ENCODE measurements at regions not wholly inside any gene's neighbourhood (a gene's known extent, or its start where the extent isn't known, plus 50 kb on each side); places are given as distances from the start of the nearest gene placed in this dataset.
"Not testable (repeated sequence)": the region's sequence is repeated elsewhere in the genome, so short reads cannot be mapped to it uniquely, and the experiment has no call there.

DNA sequence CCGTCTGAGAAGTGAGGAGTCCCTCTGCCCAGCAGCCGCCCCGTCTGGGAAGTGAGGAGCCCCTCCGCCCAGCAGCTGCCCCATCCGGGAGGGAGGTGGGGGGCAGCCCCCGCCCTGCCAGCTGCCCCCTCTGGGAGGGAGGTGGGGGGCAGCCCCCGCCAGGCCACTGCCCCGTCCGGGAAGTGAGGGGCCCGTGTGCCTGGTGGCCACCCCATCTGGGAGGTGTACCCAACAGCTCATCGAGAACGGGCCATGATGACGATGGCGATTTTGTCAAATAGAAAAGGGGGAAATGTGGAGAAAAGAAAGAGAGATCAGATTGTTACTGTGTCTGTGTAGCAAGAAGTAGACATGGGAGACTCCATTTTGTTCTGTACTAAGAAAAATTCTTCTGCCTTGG is 208.8 kb downstream of the KDM5D start:
- not testable (repeated sequence) for ATAC-seq

DNA sequence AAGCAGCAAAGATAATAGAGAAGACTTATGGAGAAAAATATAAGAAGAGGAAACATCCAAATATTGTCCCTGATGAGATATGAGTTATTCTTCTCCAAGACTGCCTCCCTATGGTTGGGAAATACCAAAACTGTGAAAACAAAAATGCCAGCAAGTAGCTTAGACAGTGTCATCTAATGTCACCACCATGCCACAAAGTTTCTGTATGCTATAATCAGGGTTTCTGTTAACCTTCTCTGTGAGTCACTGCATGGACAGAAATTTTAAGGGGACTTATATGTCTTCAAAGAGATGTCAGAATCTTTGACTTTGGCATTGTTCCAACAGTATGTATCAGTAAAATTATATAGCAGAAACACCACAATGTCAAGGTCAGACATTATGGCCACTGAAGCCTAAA is 222.6 kb downstream of the KDM5D start:
- no peak for ATAC-seq

DNA sequence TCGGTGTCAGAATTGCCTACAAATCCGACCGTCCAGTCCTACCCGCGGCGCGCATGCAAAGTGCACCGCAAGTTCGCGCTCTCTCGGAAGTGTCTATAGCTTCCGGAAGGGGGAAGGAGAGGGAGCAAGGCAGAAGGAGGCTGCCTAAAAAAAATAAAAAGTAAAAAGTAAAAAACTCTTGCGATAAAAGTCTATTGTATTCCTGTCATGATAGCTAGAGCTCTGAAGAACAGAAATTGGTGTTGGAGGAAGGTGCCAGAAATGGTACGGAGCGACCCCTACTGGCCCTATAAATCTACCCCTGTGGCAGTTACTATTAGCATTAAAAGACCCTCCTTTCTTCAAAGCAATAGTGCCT is 241.5 kb downstream of the KDM5D start:
- no peak for ATAC-seq

DNA sequence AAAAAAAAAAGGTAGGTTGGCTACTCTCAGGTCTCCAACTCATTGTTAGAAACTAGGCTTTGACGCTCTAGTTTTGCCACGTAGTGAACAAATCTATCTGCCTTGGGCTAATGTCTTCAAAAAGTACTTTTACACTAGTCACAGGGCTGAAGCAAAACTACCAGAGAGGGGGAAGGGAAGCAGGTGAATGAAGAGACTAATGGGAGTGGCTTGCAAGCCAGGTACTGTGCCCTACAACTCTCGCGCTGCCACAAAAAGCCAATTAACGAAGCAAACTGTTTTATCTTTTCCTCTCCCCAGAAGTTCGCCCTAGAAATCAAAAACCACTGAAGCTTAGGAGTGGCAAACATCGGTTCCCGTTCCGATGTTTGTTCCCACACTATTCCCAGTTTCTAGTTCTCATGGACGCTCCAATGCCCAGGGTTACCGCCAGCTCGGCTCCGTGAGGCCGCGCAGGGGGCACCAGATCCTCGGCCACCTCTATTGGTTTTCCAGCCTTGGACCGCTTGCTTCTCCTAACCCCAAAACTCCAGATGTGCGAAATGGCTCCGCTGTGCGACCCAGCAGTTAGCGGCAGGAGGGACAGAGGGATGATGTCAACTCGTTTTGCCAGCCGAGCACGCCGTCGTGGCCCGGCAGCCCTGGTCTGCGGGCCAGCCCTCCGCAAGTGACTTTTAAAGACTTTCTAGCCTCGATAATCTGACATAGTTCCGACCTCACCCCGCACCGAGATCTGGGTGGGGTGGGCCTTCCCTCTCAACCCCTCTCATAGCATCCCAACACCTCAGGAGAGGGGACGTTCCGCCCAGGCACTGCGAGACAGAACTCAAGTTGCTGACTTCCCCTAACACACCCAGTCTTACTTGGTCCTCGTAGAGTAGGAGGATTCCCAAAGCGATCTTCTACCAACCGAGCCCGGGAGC is 242.1 kb downstream of the KDM5D start:
- no peak for ATAC-seq

DNA sequence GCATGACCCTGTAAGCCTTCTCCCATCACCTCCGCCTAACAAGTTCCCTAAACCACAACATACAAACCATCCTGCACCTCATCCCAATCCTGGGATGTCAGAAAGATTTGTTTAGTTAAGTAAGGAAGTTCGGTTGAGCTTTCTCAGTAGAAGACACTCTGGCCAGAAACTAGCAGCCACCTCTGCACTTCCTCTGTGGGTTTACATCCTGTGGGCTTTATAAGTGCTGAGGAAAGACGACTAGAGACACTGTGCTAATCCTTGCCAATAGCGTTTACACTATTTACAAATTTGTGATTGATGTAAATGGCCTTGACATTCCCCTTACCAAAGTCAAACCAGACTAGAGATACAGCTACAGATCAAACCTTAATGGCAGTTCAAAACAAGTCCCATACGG is 246.0 kb downstream of the KDM5D start:
- ATAC-seq: no peak

DNA sequence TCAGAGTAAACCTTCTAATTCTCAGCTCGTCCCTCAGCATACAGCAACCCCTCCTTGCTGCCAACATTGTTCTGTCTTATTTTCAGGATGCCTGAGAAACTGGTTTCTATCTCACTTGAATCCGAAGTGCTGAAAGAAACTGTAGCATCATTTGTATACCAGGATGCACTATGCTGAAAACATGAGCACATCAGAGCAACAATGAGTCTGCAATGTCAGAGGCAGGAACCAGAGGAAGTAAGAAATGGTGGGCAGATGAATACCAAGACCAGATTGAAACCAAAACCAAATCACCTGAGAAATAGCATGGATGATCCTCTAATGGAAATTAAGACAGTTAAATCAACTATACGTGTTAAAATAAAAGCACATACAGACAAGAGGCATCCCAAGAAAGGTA is 257.0 kb downstream of the KDM5D start:
- ATAC-seq: no peak

DNA sequence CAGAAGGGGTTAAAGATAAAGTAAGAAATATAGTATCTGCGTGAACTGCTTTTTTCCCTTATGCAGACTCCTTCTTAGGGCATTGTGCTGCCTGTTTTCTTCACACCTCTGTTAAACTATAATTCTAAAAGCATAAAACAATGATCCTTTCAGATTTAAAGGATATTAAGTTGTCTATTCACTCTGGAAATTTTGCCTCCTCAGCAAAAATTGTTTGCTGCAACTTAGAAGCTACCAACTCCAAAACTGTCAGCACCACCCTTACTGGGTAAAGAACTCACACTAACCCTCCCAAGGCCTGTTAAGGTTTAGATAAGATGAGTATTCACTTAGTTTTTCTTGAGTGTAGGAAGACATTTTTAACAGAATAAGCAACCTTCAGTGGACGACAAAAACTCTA is 259.5 kb downstream of the KDM5D start:
- no peak for ATAC-seq

DNA sequence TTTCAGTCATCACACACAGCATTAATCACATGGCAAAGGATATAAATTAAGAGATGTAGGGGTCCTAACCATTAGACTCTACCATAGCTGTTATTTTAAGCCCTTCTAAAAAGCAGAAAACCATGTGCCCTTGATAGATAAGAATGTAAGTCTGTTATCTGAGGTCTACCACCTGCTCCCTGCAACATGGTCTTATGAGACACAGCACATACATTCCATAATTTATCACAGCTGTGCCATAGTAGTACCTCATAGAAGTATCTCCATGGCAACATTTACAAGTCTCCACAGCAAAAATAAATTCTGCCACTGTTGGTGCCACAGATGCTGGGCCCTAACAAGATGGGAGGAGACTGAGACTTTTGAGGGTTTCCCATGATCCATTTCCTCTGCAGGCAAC is 265.4 kb downstream of the KDM5D start:
- no peak for ATAC-seq

DNA sequence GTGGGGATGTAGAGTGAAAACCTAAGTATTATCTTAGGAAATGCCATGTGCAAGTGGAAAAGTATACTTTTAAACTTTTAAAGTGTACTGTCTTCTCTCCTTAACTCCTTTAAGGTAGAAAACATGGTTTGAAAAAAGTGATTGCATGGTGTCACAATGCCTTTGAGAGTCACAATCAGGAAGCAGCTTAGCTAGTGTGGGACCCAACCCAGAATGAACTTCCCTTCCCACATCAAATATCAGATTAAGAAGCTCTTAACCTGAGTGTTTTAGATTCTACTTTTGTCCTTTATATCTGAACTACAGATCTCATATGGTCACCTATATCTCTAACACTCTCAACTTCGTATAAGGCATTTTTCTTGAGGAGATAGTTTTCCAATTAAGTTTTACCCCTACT is 266.6 kb downstream of the KDM5D start:
- ATAC-seq: no peak

DNA sequence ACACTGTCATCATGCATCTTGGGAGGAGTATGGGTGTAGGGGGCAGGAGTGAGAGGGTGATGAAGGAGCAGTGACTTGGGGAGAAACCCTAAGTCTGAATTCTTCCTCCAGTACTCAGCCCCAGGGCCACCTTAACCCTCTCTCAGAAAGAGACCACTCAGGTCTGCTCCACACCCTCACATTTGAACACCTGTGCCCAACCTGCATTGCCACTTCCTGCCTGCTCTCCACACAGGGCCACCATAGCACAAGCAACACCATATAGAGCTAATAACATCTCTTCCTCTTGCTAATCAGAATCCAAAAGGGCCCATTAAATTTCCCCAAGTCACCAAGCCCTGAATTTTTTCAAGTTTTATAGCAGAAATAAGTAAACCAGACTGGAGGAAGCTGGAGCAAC is 278.7 kb downstream of the KDM5D start:
- no peak for ATAC-seq

DNA sequence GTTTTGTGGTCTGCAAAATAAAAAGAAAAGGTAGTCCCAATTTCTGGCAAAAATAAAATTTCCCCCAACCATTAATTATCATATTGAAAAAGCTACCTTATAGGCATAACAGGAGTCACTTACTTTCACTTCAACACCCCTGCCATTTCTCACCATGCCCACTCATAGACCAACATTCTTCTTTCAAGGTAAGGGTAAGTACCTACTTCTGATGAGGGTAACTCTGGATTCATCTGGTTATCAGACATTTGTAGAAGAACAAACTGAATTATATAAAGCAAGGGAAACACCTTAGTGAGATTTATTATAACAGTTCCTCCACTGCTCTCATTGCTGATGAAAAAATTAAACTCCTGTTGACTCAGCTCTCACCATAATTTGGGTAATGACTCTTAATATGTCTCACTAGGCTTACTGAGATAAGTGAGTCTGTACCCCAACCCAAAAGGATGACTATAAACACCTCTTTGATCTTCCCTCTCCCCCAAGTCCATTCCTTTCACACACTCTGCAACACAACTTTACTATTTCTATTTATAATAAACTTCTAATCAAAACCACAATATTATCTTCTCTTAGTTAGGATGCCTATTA is 287.6 kb downstream of the KDM5D start:
- no peak for ATAC-seq

DNA sequence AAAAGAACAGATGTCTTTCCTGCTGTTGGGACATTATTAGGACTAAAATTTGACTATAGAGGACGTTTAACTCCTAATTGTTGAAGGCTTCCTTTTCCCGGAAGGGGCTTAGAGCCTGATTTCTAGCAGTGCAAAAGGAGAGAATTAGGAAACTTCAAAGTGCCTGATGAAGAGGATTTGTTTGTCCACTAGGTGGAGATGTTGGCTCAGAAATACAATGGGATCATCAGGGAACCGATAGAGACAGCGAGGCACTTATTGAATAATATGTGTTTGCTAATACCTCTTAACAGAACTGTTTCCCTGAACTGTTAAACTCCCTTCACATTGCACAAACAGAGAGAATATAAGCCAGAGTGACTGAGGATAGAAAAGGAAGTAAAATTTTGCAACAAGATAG is 311.5 kb downstream of the KDM5D start:
- ATAC-seq: no peak

DNA sequence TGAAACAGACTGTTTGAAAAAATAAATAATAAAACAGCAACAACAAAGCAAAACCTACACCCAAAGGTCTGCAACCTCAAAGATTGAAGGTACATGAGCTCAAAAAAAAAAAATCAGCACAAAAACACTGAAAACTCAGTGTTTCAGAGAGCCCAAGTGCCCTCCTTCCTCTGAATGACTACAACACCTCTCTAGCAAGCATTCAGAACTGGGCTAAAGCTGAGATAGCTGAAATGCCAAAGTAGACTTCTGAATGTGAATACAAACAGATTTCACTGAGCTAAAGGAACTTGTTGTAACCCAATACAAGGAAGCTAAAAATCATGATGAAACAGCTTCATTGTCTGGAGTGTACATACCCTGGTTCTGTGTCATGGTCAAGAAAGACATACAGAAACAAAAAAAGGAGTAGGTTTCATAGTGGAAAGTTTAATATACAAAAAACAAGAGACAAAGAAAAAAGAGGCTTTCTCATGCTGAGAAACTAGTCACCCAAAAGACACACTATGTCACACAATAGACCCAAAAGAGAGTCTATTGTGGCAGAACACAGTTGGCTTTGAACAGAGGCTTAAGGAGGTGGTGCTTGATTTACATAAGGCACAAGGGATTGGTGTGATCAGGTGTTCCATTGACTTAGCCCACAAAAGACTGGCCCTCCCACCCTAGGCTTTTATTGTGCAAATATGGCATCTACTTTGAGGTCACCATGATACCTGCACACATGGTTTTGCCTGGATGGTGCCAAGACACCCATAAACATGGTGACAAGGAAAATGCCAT is 316.6 kb downstream of the KDM5D start:
- ATAC-seq: no peak

DNA sequence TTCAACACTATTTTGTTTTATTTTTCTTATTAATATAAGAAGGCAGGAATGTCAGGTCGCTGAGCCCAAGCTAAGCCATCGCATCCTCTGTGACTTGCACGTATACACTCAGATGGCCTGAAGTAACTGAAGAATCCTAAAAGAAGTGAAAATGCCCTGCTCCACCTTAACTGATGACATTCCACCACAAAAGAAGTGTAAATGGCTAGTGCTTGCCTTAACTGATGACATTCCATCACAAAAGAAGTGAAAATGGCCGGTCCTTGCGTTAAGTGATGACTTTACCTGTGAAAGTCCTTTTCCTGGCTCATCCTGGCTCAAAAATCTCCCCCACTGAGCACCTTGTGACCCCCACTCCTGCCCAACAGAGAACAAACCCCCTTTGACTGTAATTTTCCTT is 317.3 kb downstream of the KDM5D start:
- ATAC-seq: not testable (repeated sequence)

DNA sequence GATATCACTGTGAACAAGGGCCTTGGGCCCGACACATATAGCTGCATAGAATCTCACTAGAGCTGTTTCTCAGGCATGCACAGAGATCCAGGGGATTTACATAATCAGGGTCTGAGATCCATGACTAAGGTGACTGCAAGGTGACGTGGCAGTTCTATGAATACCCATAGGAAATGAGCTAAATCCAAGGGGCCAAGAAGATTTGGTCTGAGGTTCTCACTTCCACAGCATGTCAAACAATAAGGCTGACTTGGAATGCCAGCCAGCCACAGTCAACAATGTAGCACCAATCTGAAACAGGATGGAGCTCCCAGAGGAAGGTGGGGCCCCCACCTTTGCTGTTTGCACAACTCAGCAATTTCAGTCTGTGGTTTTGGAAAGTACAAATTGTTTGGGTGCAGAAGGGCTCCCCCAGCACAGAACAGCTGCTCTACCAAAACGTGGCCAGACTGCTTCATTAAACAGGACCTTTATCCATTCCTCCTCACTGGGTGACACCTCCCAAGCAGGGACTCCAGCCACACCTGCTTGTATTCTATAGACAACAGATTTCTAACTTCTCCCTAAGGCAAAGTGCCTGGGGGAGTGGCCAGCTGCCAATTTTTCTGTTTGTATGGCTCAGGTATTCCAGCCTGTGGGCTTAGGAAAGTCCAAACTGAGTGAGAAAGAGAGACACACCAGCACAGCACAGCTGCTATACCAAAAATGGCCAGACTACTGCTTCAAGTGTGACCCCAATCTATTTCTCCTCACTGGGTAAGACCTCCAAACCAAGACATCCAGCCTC is 333.4 kb downstream of the KDM5D start:
- ATAC-seq: no peak

DNA sequence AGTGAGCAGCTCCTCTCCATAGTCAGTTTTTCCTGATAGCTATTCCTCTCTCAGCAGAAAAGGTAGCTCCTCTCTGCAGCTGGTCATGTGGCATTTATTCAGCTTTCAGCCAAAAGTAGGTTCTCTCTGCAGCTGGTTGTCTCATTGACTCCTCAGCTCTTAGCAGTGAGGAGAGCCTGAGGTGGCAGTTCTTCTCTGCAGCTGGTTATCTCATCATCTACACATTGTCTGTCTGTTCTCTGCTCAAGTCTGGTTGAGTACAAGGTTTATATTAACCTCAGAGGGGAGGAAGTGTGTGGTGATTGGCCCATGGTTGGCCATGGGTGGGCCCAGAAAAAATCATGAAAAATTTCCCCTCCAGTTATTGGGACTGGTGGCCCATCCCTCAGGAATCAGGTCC is 338.3 kb downstream of the KDM5D start:
- ATAC-seq: no peak

DNA sequence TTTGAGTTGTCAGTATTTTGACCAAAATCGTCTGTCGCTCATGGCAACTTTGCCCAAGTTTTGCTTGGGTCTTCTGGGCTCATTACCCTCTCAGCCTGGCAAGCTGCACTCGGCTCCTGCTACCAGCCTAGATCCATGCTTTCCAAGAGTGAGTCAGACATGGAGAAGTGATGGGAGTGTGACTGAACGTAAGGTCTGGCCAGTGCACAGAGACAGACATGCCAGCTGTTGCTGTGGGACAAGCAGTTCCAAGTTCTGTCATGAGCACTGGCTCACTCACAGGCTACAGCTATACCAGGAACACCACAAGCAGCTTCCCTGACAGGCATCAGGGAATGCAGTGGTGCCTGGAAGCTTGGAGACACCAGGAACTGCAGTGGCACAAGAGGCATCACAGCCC is 338.9 kb downstream of the KDM5D start:
- ATAC-seq: no peak

DNA sequence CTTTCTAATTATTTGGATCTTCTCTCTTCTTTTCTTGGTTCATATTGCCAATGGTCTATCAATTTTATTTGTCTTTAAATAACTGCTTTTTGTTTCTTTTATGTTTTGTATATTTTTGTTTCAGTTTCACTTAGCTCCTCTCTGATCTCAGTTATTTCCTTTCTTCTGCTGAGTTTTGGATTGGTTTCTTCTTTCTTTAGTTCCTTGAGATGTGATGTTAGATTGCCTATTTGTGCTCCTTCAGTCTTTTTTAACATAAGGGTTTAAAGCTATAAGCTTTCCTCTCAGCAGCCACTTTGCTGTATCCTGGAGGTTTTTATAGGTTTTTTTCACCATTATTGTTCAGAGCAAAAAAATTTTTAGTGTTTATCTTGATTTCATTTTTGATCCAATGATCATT is 351.6 kb downstream of the KDM5D start:
- no peak for ATAC-seq

DNA sequence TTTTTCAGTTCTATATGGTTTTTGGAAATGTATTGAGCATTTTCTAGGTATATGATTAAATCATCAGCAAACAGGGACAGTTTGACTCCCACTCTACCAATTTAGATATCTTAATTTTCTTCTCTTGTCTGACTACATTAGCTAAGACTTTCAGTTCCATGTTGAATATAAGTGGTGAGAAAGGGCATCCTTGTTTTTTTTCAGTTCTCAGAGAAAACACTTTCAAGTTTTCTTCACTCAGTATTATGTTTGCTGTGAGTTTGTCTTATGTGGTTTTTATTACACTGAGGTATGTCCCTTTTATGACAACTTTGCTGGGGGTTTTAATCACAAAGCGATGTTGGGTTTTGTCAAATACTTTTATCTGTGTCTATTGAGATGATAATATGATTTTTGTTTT is 352.6 kb downstream of the KDM5D start:
- ATAC-seq: no peak

DNA sequence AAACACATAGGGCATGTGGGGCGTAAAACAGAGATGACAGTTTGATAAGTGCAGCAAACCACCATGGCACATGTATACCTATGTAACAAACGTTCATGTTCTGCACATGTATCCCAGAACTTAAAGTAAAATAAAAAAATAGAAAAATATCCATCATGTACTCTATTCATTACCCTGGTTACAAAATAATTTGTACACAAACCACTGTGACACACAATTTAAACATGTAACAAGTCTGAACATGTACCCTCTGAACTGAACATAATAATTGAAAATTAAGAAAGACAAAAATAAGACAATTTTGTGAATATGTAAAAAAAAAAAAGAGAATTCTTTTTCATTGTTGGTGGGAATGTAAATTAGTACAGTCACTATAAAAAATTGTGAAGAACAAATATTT is 379.2 kb downstream of the KDM5D start:
- no peak for ATAC-seq

DNA sequence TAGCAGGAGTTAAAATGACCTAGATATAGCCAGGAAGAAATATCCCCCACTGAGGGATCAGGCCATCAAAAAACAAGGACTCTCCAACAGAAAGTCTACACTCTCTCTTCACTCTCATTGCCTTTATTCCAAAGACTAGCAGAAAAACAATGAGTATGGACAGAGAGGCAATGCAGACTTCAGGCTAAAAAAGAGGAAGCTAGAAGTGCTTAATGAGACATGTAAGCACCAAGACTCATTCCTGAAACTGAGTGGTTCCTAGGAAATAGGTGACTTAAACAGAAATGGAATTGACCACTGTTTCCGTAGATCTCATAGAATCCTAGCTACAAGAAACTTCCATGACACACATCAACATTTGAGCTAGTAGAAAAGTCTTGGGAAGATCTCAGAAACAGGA is 387.3 kb downstream of the KDM5D start:
- ATAC-seq: no peak

DNA sequence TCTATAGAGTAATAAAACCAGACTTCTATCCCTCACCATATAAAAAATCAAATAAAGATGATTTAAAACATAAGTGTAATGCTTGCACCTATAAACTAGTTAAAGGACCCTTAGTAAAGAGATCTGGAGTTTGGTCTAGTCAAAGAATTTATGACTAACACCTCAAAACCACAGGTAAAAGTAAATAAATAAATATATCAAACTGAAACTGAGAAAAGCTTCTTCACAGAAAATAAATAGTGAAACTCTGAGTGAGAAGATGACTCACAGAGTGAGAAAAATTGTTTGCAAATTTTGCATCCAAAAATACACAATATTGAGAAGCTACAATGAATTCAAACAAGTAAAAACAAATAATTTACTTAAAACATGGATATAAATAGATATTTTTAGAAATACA is 387.8 kb downstream of the KDM5D start:
- no peak for ATAC-seq

DNA sequence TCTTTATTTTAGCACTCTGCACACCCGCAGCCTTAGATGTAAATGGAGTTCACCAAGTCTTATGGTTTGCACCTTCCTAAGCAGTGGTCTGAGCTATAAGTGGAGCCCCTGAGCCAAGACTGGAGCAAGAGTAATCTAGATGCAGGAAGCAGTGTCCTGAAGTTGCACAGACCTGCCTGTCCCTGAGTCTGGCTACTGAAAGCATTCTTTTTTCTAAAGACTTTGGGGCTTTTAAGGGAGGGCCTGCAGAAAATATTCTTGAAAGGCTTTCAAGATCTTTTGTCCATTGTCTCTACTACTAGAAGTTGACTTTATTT is 389.7 kb downstream of the KDM5D start:
- no peak for ATAC-seq
